Sigmoid colon (tissue), 6 donors: ENCODE measurements at regions not wholly inside any gene's neighbourhood (a gene's known extent, or its start where the extent isn't known, plus 50 kb on each side); places are given as distances from the start of the nearest gene placed in this dataset.

Experiments used
- DNase-seq: peaks from one replicate; pipeline ENCODE4 v3.0.0-alpha.2; 2019
- H3K27ac ChIP-seq, 4 donors: fragments of 200-600 bp; sonication (generic); one replicate each; pipeline ENCODE4 v1.5.1; 2016 to 2019; ENCODE audit warnings: mild to moderate bottlenecking in 1 of 4
- H3K27me3 ChIP-seq, 3 donors: fragments of 200-600 bp; sonication (generic); one replicate each; pipeline ENCODE4 v1.5.1; 2019; ENCODE audit warnings: mild to moderate bottlenecking in 1 of 3
- H3K36me3 ChIP-seq, 4 donors: fragments of 200-600 bp; sonication (generic); one replicate each; pipeline ENCODE4 v1.5.1; 2016 to 2019
- H3K4me1 ChIP-seq, 4 donors: fragments of 200-600 bp; sonication (generic); one replicate each; pipeline ENCODE4 v1.5.1; 2017 to 2019
- H3K4me3 ChIP-seq, 4 donors: fragments of 200-600 bp; sonication (generic); one replicate each; pipeline ENCODE4 v1.5.1; 2017 to 2019; ENCODE audit warnings: mild to moderate bottlenecking in 2 of 4, moderate library complexity in 1 of 4
- H3K9me3 ChIP-seq, 4 donors: fragments of 200-600 bp in 3 of 4; sonication (generic) in 3 of 4; one replicate each; pipeline versions ENCODE4 v1.5.1 to v1.6.1; 2013 to 2019
- EP300 ChIP-seq, 4 donors: sonication (generic); formaldehyde crosslinking; IDR thresholded peaks; one replicate each; pipeline ENCODE4 v1.6.1; 2017; ENCODE audit warnings: antibody characterized with exemption in 4 of 4
- POLR2A ChIP-seq, 2 donors: fragments of 450-650 bp; IDR thresholded peaks; one replicate each; pipeline ENCODE4 v1.6.1; 2016; ENCODE audit warnings: antibody characterized with exemption in 2 of 2, mild to moderate bottlenecking in 2 of 2, moderate library complexity in 2 of 2
- POLR2AphosphoS5 ChIP-seq, 4 donors: sonication (generic); formaldehyde crosslinking; IDR thresholded peaks; one replicate each; pipeline ENCODE4 v1.6.1; 2017; ENCODE audit warnings: antibody characterized with exemption in 4 of 4
- WGBS, 2 donors: extraction: QIAGEN DNeasy Blood & Tissue Kit; methylation state at CpG; one replicate each; pipeline ENCODE4 v1.1.7; 2013; 5-methylcytosine and 5-hydroxymethylcytosine counted together
- intact Hi-C: fragments of 100-400 bp; cut with DNase I; formaldehyde crosslinking; loops from one replicate; pipeline ENCODE4 v1.15.1; 2023
- TF ChIP-seq, protein P1 (sequence below), 4 experiments: fragments of 450-650 bp in 3 of 4; fragments of 200-600 bp in 1 of 4; IDR thresholded peaks; one replicate each; pipeline ENCODE4 v1.5.1; 2016 to 2019; ENCODE audit warnings: antibody characterized with exemption in 4 of 4, mild to moderate bottlenecking in 3 of 4, moderate library complexity in 2 of 4
- donor health status: healthy with polysubstance abuse.
- donor health status: healthy.

DNA sequence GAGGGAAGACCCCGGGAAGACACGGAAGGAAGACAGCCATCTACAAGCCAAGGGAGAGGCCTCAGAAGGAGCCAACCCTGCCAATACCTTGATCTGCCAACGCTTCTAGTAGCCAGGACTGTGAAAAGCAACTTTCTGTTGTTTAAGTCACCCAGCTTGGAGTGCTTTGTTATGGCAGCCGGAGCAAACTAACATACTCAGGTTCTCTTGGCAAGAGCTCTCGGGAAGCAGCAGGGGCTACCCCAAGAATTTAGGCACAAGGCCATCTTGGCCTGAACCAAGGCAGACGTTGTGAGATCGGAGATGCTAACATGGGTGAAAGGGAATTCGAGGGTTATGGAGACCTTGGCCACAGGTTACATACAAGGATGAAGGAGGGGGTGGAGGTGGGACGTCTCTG is 78.6 kb upstream of the KLHL29 start:
- TF ChIP-seq, protein P1, sequence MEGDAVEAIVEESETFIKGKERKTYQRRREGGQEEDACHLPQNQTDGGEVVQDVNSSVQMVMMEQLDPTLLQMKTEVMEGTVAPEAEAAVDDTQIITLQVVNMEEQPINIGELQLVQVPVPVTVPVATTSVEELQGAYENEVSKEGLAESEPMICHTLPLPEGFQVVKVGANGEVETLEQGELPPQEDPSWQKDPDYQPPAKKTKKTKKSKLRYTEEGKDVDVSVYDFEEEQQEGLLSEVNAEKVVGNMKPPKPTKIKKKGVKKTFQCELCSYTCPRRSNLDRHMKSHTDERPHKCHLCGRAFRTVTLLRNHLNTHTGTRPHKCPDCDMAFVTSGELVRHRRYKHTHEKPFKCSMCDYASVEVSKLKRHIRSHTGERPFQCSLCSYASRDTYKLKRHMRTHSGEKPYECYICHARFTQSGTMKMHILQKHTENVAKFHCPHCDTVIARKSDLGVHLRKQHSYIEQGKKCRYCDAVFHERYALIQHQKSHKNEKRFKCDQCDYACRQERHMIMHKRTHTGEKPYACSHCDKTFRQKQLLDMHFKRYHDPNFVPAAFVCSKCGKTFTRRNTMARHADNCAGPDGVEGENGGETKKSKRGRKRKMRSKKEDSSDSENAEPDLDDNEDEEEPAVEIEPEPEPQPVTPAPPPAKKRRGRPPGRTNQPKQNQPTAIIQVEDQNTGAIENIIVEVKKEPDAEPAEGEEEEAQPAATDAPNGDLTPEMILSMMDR (IDR thresholded peaks at IDR 0.05), result no peak
- no peak for TF ChIP-seq EP300 (IDR thresholded peaks at IDR 0.05)
- TF ChIP-seq POLR2A (IDR thresholded peaks at IDR 0.05), result no peak
- TF ChIP-seq POLR2AphosphoS5 (IDR thresholded peaks at IDR 0.05), result no peak
- 86 to 90% methylated on average over 9 of the region's 9 CpGs for WGBS, 2 donors
- Histone ChIP-seq H3K9me3 (no peaks in the 10 kb centered on the region), H3K4me3 (no peak overlapping the region), H3K4me1 (no peaks in the 10 kb centered on the region), H3K27me3 (no peaks in the 10 kb centered on the region), H3K36me3 (no peaks in the 10 kb centered on the region), H3K27ac (no peak overlapping the region)
- no peak for DNase-seq
- intact Hi-C loops, result no loop called here

DNA sequence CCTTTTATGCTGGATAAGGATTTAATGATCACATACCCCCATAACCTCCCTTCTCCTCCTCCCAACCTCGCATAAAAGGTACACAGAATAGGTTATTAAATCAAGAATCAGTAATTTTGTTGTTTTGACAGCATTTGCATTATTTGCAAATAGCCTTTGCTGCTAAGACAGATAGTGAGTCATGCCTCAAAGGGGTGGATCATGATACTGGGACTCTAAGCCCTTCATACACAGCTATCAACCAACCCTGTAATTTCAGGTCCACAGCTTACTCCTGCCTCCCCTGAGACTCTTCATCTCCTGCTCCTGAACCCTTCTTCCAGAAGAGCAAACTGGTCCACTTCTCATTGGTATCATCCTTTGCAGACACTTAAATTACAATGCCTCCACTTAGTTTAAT is 73.8 kb upstream of the KLHL29 start:
- intact Hi-C loops, result no loop called here
- Histone ChIP-seq H3K9me3 (no peaks in the 10 kb centered on the region), H3K36me3 (no peaks in the 10 kb centered on the region), H3K4me3 (no peak overlapping the region), H3K4me1 (no peaks in the 10 kb centered on the region), H3K27ac (no peak overlapping the region), H3K27me3 (no peaks in the 10 kb centered on the region)
- TF ChIP-seq, protein P1 (IDR thresholded peaks at IDR 0.05), result no peak
- TF ChIP-seq POLR2AphosphoS5 (IDR thresholded peaks at IDR 0.05) (no peak), POLR2A (IDR thresholded peaks at IDR 0.05) (no peak), EP300 (IDR thresholded peaks at IDR 0.05) (no peak)
- no peak for DNase-seq
- WGBS, 2 donors, result 71 to 84% methylated on average over 1 of the region's 1 CpG

DNA sequence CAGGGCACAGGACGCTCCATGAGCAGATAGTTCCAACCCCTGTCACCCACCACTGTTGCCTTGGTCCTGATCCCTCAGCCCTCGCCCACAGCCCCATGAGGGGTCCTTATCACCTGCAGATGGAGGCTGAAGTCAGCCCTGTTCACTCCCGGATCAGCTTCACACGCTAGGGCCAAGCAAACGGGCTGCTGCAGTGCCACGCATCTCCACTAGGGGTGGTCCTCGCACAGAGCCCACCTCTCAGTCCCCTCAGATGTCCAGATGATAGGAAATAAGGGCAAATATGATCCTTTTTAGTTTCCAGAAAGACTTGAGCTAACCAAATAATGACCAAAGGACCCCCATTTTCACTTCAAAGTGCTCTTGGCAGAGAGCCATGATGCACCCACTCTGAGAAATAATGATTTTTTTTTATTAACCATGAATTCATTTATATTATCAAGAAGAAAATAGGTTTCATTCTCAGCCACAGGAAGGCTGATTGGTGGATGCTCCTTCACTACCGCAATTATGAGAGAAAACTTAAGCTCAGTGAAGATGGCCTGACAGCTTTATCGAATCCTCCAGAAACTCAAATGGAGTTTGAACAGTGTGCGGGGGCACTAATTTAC is 71.9 kb upstream of the KLHL29 start:
- Histone ChIP-seq H3K4me3 (no peak overlapping the region), H3K27ac (no peak overlapping the region), H3K9me3 (no peaks in the 10 kb centered on the region), H3K36me3 (no peaks in the 10 kb centered on the region), H3K4me1 (no peaks in the 10 kb centered on the region), H3K27me3 (no peaks in the 10 kb centered on the region)
- WGBS, 2 donors, result 61 to 82% methylated on average over 10 of the region's 10 CpGs
- TF ChIP-seq POLR2A (IDR thresholded peaks at IDR 0.05) (no peak), POLR2AphosphoS5 (IDR thresholded peaks at IDR 0.05) (no peak), EP300 (IDR thresholded peaks at IDR 0.05) (no peak)
- TF ChIP-seq, protein P1 (IDR thresholded peaks at IDR 0.05), result no peak
- intact Hi-C loops, result no loop called here
- no peak for DNase-seq

DNA sequence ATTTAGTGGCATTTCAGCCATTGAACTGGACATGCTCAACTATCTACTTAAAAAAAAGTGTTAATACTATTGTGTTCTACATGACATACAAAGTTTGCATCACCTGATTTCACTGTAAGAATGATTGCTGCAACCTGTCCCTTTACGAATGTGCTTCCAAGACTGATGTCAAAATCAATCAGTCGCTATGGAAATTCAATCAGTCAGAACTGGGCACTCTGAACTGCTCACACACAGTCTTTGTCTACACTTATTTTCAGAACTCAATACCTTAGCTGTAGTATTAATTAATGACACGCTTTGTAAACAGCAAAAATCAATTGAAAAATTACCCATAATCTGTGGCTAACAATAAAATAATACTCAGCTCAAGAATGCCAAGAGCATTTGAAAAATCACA is 70.3 kb upstream of the KLHL29 start:
- Histone ChIP-seq H3K27me3 (no peaks in the 10 kb centered on the region), H3K9me3 (no peaks in the 10 kb centered on the region), H3K36me3 (no peaks in the 10 kb centered on the region), H3K27ac (no peak overlapping the region), H3K4me3 (no peak overlapping the region), H3K4me1 (no peaks in the 10 kb centered on the region)
- 95% methylated on average over 3 of the region's 3 CpGs for WGBS, 2 donors
- TF ChIP-seq POLR2A (IDR thresholded peaks at IDR 0.05), result no peak
- no peak for TF ChIP-seq EP300 (IDR thresholded peaks at IDR 0.05)
- TF ChIP-seq, protein P1 (IDR thresholded peaks at IDR 0.05), result no peak
- TF ChIP-seq POLR2AphosphoS5 (IDR thresholded peaks at IDR 0.05), result no peak
- intact Hi-C loops, result no loop called here
- DNase-seq, result no peak

DNA sequence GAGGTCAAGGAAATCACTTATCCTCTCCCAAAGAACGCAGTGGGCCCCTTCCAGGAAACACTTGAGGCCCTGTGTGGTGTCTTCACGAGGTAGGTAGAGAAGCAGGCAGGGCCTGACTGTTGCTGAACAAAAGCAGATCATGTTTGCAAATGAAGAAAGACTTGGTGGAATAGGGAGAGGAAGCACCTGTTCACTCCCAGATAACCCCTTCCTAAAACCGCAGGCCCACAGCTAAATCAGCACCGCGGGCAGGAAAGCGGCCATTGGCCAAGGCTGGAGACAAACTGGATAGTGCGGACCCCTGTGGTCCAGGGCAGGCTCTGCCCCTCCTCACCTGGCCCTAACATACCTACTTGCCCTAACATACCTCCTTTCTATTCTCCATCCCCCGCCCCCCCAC is 64.9 kb upstream of the KLHL29 start:
- DNase-seq, result no peak
- 49 to 86% methylated on average over 8 of the region's 8 CpGs for WGBS, 2 donors
- H3K27me3 ChIP-seq, result no peaks in the 10 kb centered on the region
- no peaks in the 10 kb centered on the region for H3K9me3 ChIP-seq
- peaks cover 0 to 14% (median 11%) of the 10 kb centered on the region in 4 donors for H3K4me1 ChIP-seq
- intact Hi-C loops, result no loop called here
- TF ChIP-seq POLR2A (IDR thresholded peaks at IDR 0.05) (no peak), POLR2AphosphoS5 (IDR thresholded peaks at IDR 0.05) (no peak), EP300 (IDR thresholded peaks at IDR 0.05) (no peak)
- TF ChIP-seq, protein P1 (IDR thresholded peaks at IDR 0.05), result no peak
- H3K27ac ChIP-seq, result no peak overlapping the region
- H3K4me3 ChIP-seq, result no peak overlapping the region
- no peaks in the 10 kb centered on the region for H3K36me3 ChIP-seq
